GM21360 (cell line): ENCODE measurements at regions not wholly inside any gene's neighbourhood (a gene's known extent, or its start where the extent isn't known, plus 50 kb on each side); places are given as distances from the start of the nearest gene placed in this dataset.
A peak's percentile ranks its signal among the peaks of the same experiment; 100 is the strongest.
"Not testable (repeated sequence)": the region's sequence is repeated elsewhere in the genome, so short reads cannot be mapped to it uniquely, and the experiment has no call there.

Experiments
- ATAC-seq: cut with Tn5 transposase; IDR thresholded peaks from one replicate; pipeline ENCODE4 v1.9.1; 2021; ENCODE audit warnings: mild to moderate bottlenecking, moderate library complexity; ENCODE audit not compliant: unreplicated experiment

GRCh38 chr6:119444642-119445557 lies 95.3 kb upstream of the MAN1A1 start:
- peak; percentile 66 for ATAC-seq

DNA sequence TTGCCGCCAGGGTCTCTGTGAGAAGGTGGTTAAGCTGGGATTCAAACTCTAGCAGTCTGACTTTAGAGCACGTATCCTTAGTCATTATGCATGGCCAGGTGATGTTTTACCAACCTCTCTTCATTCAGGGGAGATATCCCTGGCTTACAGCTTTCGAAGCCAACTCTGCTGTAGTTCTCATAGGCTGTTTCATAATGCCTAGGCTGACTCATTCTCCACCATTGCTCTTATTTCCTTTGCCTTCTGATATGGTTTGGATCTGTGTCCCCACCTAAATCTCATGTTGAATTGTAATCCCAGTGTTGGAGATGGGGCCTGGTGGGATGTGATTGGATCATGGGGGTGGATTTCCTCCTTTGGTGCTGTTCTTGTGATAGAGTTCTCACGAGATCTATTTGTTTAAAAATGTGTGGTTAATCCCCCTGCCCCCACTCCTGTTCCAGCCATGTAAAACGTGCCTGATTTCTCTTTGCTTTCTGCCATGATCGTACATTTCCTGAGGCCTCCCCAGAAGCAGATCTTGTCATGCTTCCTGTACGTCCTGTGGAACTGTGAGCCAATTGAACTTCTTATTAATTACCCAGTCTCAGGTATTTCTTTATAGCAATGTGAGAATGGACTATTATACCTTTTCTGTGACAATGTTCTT lies 94.6 kb upstream of the MAN1A1 start:
- ATAC-seq: no peak

- ATAC-seq: peak; percentile 48
Measured at GRCh38 chr6:119442776-119443184, 93.2 kb upstream of the MAN1A1 start.

DNA sequence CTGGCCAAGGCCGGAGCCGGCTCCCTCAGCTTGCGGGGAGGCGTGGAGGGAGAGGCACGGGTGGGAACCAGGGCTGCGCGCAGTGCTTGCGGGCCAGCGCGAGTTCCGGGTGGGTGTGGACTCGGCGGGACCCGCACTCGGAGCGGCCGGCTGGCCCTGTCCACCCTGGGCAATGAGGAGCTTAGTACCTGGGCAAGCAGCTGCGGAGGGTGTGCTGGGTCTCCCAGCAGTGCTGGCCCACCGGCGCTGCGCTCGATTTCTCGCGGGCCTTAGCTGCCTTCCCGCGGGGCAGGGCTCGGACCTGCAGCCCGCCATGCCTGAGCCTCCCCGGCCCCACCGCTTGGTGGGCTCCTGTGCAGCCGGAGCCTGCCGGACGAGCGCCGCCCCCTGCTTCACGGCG lies 91.4 kb upstream of the MAN1A1 start:
- ATAC-seq: no peak

GRCh38 chr6:119436583-119436982 lies 87.0 kb upstream of the MAN1A1 start:
- no peak for ATAC-seq

DNA sequence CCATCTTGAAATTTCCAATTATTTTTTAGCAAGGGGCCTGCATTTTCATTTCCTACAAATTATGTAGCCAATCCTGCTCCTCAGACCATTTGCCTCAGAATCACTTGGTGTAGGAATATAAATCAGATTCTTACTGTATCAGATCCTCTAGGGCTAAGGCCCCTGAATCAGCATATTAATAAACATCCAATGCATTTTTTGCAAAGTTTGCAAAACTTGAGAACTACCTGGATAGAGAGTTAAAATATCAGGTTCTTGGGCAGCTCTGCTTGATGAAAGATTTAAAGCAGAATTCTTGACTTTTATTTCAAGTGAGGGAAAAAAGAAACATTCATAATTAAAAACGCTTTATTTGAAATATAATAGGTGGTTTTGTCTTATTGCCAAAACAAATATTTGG lies 82.2 kb upstream of the MAN1A1 start:
- ATAC-seq: no peak

DNA sequence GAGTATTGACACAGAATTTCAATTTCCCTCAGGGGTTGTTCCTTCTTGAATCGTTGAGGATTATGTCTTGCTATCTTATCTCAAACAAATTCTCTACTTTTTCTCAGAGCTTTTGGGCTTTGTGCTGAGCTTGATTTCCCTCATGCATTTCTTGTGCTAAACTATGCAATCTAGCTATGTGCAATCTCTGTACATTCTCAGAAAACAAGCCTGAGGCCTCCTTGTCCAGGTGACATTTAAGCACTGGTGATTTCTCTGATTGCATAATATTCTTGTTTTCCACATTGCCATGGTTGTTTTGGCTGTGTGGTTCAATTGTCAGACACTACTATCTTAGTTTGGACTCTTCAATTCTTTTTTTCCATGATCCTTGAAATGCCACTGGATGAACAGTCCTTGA lies 81.2 kb upstream of the MAN1A1 start:
- no peak for ATAC-seq

- ATAC-seq: no peak
Measured at GRCh38 chr6:119428633-119429032, 79.1 kb upstream of the MAN1A1 start.

DNA sequence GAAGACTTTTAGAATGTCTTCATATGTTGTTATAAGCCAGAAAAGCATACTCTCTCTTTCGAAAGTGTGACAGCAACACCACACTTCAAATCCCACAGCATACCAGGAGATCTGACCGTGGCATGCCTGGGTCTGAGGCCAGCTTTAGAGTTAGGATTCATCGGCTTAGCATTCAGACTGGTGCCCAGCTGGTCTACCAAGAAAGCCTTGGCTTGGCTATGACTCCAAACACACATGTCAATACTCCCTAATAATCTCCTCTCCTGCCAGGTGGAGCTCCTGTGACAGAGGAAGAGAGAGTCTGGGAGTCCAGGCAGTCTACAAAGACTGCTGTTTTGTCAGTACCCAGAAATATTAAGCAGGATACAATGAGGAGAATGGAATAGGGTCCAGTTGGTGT lies 77.1 kb upstream of the MAN1A1 start:
- ATAC-seq: no peak

DNA sequence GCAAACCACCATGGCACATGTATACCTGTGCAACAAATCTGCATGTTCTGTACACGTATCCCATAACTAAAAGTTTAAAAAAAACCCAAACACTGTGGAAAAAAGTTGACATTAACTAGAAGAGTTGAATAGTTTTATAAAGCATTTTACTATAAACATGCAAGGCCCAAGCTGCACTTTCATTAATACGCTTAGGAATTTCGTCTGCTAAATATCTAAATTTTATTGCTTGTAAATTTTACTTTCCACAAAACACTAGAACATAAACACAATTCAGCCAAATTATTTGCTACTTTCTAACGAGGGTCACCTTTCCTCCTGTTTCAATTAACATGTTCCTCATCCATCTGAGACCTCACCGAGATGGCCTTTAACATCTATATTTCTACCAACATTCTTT lies 74.4 kb upstream of the MAN1A1 start:
- no peak for ATAC-seq

DNA sequence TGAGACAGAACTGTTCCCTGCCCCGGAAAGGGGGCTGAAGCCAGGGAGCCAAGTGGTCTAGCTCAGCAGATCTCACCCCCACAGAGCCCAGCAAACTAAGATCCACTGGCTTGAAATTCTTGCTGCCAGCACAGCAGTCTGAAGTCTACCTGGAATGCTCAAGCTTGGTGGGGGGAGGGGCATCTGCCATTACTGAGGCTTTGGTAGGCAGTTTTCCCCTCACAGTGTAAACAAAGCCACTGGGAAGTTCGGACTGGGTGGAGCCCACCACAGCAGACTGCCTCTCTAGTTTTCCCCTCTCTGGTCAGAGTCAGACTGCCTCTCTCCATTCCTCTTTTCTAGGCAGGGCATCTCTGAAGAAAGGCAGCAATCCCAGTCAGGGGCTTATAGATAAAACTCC lies 68.5 kb upstream of the MAN1A1 start:
- not testable (repeated sequence) for ATAC-seq

DNA sequence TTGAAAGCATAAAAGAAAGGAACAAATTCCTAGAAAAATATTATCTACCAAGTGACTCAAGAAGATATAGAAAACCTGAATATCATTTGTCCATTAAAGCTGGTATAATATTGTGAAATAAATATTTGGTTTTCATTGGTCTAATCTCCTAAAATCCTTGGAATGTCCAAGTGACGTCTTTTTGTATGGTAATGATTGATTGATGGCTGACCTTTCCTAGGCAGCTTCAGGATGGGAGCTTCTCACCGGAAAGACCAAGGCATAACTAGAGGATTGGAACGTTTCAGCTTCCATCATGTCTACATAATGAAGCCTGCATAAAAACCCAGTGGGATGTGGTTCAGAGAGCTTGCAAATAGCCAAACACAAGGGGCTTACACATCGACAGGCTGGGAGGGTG lies 57.6 kb upstream of the MAN1A1 start:
- ATAC-seq: no peak

DNA sequence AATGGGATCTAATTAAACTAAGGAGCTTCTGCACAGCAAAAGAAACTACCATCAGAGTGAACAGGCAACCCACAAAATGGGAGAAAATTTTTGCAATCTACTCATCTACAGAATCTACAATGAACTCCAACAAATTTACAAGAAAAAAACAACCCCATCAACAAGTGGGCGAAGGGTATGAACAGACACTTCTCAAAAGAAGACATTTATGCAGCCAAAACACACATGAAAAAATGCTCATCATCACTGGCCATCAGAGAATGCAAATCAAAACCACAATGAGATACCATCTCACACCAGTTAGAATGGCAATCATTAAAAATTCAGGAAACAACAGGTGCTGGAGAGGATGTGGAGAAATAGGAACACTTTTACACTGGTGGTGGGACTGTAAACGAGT lies 55.6 kb upstream of the MAN1A1 start:
- ATAC-seq: not testable (repeated sequence)
